KMS-11 (cell line): ENCODE measurements at regions not wholly inside any gene's neighbourhood (a gene's known extent, or its start where the extent isn't known, plus 50 kb on each side); places are given as distances from the start of the nearest gene placed in this dataset.

Experiments
- H2AFZ ChIP-seq: fragments of 200-600 bp; sonication (generic); 2 replicates; pipeline ENCODE4 v1.6.1; 2016; ENCODE audit warnings: antibody characterized with exemption, mixed run types, low read depth
- H3K27ac ChIP-seq: fragments of 200-600 bp; sonication (generic); 2 replicates; pipeline ENCODE4 v1.6.1; 2016; ENCODE audit warnings: mild to moderate bottlenecking, mixed run types
- H3K27me3 ChIP-seq: fragments of 200-600 bp; sonication (generic); 2 replicates; pipeline ENCODE4 v1.6.1; 2017; ENCODE audit warnings: mild to moderate bottlenecking, low read depth, mixed run types, moderate library complexity; ENCODE audit not compliant: insufficient read depth
- H3K36me3 ChIP-seq: fragments of 200-600 bp; sonication (generic); 2 replicates; pipeline ENCODE4 v1.6.1; 2017; ENCODE audit warnings: mild to moderate bottlenecking, mixed run types; ENCODE audit not compliant: insufficient read depth
- H3K4me1 ChIP-seq: fragments of 200-600 bp; sonication (generic); 2 replicates; pipeline ENCODE4 v1.6.1; 2016; ENCODE audit warnings: mild to moderate bottlenecking, low read depth, mixed run types; ENCODE audit not compliant: poor library complexity, severe bottlenecking
- H3K4me2 ChIP-seq: fragments of 200-600 bp; sonication (generic); 2 replicates; pipeline ENCODE4 v1.7.0; 2016; ENCODE audit warnings: mild to moderate bottlenecking, mixed run types
- H3K4me3 ChIP-seq: fragments of 200-600 bp; sonication (generic); IDR thresholded peaks from 2 replicates; pipeline ENCODE4 v1.6.1; 2017; ENCODE audit warnings: low read depth, low read length, mixed read lengths; ENCODE audit not compliant: insufficient read depth
- H3K79me2 ChIP-seq: fragments of 200-600 bp; sonication (generic); 2 replicates; pipeline ENCODE4 v1.6.1; 2016; ENCODE audit warnings: low read depth, mixed run types; ENCODE audit not compliant: insufficient read depth
- H3K9ac ChIP-seq: fragments of 200-600 bp; sonication (generic); 2 replicates; pipeline ENCODE4 v1.6.1; 2016; ENCODE audit warnings: mild to moderate bottlenecking, mixed run types
- H4K20me1 ChIP-seq: fragments of 200-600 bp; sonication (generic); 2 replicates; pipeline ENCODE4 v1.6.1; 2016; ENCODE audit warnings: mild to moderate bottlenecking, mixed run types; ENCODE audit not compliant: insufficient read depth
- CTCF ChIP-seq: fragments of 200-600 bp; sonication (generic); conservative IDR thresholded peaks from 2 replicates; pipeline ENCODE4 v1.6.1; 2017; ENCODE audit warnings: low read depth, mild to moderate bottlenecking, antibody characterized with exemption, low read length, moderate library complexity, mixed read lengths

- no peak overlapping the region for H2AFZ ChIP-seq
- H3K4me2 ChIP-seq = no peak overlapping the region
- no peak overlapping the region for H3K27ac ChIP-seq
- H3K9ac ChIP-seq = no peak overlapping the region
- no peaks in the 10 kb centered on the region for H3K79me2 ChIP-seq
- no peak overlapping the region for H3K4me3 ChIP-seq
- H3K36me3 ChIP-seq = no peaks in the 10 kb centered on the region
- TF ChIP-seq CTCF = no peak
- no peaks in the 10 kb centered on the region for H3K27me3 ChIP-seq
- no peaks in the 10 kb centered on the region for H3K4me1 ChIP-seq
- no peaks in the 10 kb centered on the region for H4K20me1 ChIP-seq
Observed at GRCh38 chr11:134763030-134763388, 351.0 kb upstream of the B3GAT1 start.

- Histone ChIP-seq H3K36me3 (no peaks in the 10 kb centered on the region), H3K4me1 (no peaks in the 10 kb centered on the region), H3K4me2 (no peak overlapping the region), H4K20me1 (no peaks in the 10 kb centered on the region), H3K4me3 (no peak overlapping the region), H3K27ac (no peak overlapping the region), H2AFZ (no peak overlapping the region), H3K79me2 (no peaks in the 10 kb centered on the region), H3K27me3 (no peaks in the 10 kb centered on the region), H3K9ac (no peak overlapping the region)
- no peak for TF ChIP-seq CTCF
Observed at GRCh38 chr11:134762248-134763029, 350.4 kb upstream of the B3GAT1 start.

GRCh38 chr11:134761926-134762247, 349.8 kb upstream of the B3GAT1 start:
- H3K4me3 ChIP-seq = no peak overlapping the region

GRCh38 chr11:134761386-134761785, 349.3 kb upstream of the B3GAT1 start:
- no peak overlapping the region for H2AFZ ChIP-seq

More at GRCh38 chr11:134761926-134762247, 349.8 kb upstream of the B3GAT1 start:
- no peaks in the 10 kb centered on the region for H3K4me1 ChIP-seq
- H3K4me2 ChIP-seq = no peak overlapping the region
- no peak for TF ChIP-seq CTCF
- H3K9ac ChIP-seq = no peak overlapping the region
- H3K27ac ChIP-seq = no peak overlapping the region
- H4K20me1 ChIP-seq = no peaks in the 10 kb centered on the region
- no peaks in the 10 kb centered on the region for H3K36me3 ChIP-seq
- no peaks in the 10 kb centered on the region for H3K27me3 ChIP-seq
- H3K79me2 ChIP-seq = no peaks in the 10 kb centered on the region
- H2AFZ ChIP-seq = no peak overlapping the region

More at GRCh38 chr11:134761386-134761785, 349.3 kb upstream of the B3GAT1 start:
- Histone ChIP-seq H3K36me3 (no peaks in the 10 kb centered on the region), H3K4me3 (no peak overlapping the region), H3K79me2 (no peaks in the 10 kb centered on the region), H3K9ac (no peak overlapping the region), H3K27ac (no peak overlapping the region), H3K4me2 (no peak overlapping the region), H3K4me1 (no peaks in the 10 kb centered on the region), H4K20me1 (no peaks in the 10 kb centered on the region), H3K27me3 (no peaks in the 10 kb centered on the region)
- no peak for TF ChIP-seq CTCF
